NCI-H2107 treated with DMSO at 0.1 percent for 48 hours (cell line): ENCODE measurements at regions not wholly inside any gene's neighbourhood (a gene's known extent, or its start where the extent isn't known, plus 50 kb on each side); places are given as distances from the start of the nearest gene placed in this dataset.
"Not testable (repeated sequence)": the region's sequence is repeated elsewhere in the genome, so short reads cannot be mapped to it uniquely, and the experiment has no call there.

Experiments
- DNase-seq: peaks from one replicate; lab custom pipeline; 2025; ENCODE audit not compliant: unreplicated experiment; lab: John Stamatoyannopoulos, UW

DNA sequence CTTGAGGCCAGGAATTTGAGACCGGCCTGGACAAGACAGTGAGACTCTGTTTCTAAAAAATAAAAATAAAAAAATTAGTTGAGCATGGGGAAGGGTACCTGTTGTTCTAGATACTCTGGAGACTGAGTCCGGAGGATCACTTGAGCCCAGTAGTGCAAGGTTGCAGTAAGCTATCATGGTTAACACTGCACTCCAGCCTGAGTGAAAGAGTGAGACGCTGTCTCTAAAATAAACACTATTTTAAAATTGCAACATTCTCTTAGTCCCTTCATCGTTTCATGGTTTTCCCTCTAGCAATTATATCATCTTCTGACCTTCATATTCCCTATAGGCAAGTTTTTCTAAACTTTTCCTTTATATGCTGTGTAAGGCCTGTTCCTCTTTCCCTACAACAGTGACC lies 248.5 kb downstream of the VAPA start:
- DNase-seq: no peak

GRCh38 chr18:10164271-10165071 lies 250.7 kb downstream of the VAPA start:
- DNase-seq: no peak

DNA sequence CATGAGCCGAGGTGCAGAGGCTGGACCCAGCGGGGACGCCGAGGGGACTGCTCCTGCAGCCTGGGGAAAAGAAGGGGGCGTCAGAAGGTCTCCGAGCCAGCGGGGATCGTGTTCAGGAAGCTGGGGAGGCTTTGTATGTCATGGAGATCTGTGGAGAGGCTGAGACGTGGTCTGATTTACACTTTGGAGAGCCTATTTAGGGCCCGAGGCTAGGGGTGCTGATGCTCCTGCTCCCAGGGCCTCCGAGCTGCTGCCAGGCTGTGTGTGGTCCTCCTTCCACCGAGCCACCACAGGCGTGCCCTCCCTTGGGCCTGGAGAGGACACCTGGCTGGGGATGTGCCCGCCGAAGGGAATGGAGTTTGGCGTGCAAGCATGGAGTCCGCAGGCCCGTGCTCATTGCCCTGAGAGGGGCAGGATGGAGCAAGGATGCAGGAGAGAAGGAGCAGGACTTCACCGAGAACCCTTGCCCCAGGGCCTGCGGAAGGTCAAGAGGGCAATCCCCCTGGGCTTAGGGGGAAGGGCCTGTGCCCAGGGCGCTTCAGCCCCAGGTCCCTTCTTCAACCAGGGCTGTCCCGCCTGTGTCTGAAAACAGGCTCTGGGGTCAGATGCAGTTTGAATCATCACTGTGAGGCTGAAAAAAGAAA lies 252.5 kb downstream of the VAPA start:
- DNase-seq: no peak

- no peak for DNase-seq
Measured at GRCh38 chr18:10167759-10168158, 253.9 kb downstream of the VAPA start.

DNA sequence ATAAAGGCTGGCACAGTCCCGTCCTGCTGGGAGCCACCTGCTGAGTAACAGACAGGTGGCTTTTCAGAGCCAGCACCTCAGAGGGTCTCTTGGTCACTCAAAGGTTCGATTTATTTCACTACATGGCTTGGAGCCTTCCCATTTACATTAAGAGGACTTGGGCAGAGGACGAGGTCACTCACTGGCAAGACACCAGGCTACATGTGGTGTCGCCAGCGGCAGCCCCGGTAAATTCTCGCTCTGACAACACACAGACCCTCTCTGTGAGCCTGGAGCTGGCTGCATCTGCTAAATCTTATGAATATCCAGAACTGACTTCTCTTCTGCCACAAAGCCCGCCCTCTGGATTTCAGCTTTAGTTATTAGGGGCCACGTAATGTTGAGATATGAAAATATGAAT lies 254.7 kb downstream of the VAPA start:
- DNase-seq: no peak

GRCh38 chr18:10169064-10169562 lies 255.3 kb downstream of the VAPA start:
- no peak for DNase-seq

DNA sequence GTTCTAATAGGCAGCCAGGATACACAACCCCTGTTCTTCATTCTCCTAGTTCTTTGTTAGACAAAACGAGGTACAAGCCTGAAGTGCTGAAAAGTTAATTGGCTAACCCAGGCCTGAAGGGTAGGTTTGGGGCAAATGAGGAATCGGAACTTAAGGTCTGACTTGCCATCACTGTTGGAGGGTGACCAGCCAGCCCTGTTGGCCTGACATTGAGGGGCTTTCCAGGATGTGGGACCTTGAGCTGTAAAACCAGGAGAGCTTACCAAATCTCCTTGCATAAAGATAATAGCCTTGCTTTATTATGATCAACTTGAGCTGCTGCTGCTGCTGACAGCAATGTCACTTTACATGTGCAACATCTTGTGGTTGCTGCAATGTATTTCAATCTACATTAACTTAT lies 256.0 kb downstream of the VAPA start:
- no peak for DNase-seq

DNA sequence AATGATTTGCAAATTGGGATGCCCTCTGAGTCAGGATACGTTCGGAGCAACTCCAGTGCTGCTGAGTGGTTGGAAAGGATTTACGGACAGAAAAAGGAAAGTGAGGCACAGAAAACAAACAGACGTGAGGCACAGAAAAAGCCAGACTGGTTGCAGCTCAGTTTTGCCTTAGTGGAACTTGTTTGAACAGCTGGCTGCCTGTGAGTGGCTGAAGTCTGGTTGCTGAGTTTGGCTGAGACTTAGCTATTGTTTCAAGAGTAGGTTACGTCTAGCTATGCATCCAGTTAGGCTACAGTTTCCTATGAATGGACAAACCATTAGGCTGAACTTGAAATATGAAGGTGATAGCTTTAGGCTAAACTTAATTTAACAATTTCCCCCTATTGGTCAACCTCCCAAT lies 256.6 kb downstream of the VAPA start:
- DNase-seq: no peak

- not testable (repeated sequence) for DNase-seq
Measured at GRCh38 chr18:10175333-10175732, 261.5 kb downstream of the VAPA start.

GRCh38 chr18:10179326-10179725 lies 265.5 kb downstream of the VAPA start:
- DNase-seq: not testable (repeated sequence)

GRCh38 chr18:10182009-10182624 lies 268.3 kb downstream of the VAPA start:
- DNase-seq: no peak

- DNase-seq: no peak
Measured at GRCh38 chr18:10184776-10185175, 269.7 kb upstream of the APCDD1 start.

DNA sequence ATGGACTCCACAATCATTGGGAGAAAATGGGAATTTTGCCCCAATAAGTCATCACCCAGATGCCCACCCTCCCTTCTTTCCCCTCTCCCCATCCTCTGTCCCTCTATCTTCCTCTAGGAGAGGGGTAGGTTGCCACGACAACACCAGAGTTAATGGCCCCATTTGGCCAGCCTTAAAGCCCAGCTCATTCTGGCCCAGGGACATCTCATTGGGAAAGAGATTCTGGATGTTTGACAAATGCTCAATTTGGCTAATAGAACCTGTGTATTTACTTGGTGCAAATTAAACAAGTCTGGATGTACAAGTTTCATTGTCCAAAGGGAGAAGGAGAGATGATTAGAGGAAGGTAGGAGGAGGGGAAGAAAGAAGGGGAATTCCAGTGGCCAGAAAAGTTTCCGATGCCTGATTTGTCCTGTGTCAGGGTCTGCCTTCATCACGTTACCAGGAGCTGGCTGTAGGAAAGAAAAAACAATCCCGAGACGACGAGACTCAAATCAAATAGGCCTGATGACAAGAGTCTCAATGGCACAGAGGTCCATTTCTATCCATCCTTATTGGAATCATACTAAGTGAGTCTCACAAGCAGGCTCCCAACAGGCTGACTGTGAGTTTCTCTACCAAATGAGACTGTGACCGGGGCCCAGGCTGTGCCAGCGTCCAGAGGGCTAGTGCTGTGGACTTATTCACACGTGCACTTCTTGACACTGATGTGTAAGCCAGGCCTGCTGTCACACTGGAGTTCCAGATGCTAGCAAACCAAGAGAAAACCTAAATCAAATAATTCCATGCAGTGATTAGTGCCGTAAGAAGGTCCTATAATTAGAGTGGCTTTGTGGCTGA lies 265.2 kb upstream of the APCDD1 start:
- no peak for DNase-seq

GRCh38 chr18:10190564-10190963 lies 263.9 kb upstream of the APCDD1 start:
- DNase-seq: no peak

DNA sequence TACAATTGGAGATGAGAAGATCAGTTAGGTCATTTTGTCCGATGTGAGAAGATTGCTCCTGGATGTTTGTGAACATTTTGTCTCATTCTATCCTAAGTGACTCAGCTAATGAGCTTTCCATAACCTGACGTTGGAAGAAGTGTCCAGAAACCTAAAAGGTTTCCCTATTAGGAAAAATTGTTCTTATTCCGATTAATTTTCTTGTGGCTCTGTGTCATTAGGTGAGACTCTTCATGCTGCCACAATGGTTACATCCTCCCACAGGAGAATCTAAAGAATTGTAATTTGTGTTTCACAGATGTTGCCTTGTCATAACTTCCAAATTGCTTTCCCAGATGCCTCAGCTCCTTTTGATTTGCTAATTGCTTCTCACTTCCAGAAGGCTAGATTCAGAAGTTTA lies 261.0 kb upstream of the APCDD1 start:
- DNase-seq: no peak

DNA sequence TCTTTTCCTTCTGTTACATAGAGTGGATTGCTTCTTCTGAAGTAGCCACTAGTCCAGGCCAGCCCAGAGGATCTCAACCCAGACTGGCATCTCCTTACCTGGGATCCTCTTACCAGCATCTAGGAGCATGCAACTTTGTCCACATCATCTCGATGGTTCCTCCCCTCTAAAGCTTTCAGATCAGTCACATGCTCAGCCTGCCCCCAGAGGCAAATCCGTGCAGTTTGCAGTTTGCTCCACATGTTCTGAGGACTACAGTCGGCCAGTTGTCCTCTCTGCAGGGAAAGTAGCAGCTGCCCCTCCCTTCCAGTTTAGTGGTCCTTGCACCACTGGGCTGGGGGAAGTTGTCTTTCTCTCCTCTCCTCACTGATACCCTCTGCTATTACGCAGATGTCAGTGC lies 259.8 kb upstream of the APCDD1 start:
- DNase-seq: no peak

GRCh38 chr18:10195529-10195928 lies 258.9 kb upstream of the APCDD1 start:
- no peak for DNase-seq

DNA sequence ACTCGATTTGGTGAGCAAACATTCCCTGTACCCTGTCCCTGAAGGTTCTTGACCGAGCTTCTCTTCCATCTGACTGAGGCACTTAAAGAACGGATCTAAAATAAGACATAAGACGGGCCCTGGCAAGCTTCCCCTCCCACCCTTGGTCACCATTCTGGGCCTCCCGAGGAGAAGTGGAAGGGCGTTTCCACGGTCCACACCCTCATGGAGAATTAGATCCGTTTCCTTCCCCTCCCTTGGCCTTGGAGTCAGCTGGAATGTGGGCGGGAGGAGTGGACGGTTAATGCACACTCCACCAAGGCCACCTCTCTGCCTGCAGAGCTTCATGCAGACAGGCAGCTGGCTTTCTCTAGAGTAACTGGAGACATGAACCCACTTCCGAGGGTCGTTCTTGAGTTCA lies 257.3 kb upstream of the APCDD1 start:
- no peak for DNase-seq

DNA sequence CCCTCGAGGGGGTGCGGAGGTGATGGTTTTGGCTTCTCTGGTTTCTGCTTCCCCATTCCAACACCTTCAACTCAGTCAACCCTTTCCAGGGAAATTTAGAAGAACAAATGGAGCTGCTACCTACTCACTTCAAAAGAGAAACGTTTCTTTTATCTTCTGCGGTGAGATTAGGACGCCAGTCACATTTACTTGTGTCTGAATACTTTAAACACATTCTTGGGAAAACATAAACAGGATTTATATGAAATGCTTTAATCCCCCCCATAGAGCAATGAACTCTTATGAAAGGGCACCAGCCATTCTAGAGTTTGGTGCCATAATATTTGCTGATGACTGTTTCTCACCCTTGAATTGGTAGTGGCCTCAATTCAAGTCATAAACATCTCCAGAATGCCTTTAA lies 253.2 kb upstream of the APCDD1 start:
- no peak for DNase-seq

DNA sequence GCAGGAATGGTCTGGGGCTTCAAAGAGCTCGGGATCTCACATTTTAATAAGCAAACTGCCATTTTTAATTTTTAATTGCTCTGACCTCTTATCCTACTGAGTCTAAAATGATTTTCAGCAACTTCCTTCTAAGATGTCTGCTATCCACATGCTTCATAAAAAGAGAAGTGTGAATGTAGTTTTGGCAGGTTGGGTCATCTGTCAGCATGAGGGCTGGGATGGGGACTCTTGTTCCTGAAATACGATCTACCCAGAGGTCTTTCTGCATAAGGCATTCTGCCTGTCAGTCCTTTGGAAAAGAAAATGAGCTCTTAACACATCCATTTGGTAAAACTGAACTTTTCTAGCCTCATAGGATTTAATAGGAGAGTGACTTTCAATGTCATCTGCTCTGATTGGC lies 252.8 kb upstream of the APCDD1 start:
- no peak for DNase-seq

GRCh38 chr18:10202845-10203321 lies 251.6 kb upstream of the APCDD1 start:
- DNase-seq: no peak
